ENCODE measurements at regions not wholly inside any gene's neighbourhood (a gene's known extent, or its start where the extent isn't known, plus 50 kb on each side); places are given as distances from the start of the nearest gene placed in this dataset.

- H2AK5ac ChIP-seq (ENCODE audit: insufficient read length, low read length), result no peak overlapping the region
- no peak overlapping the region for H2BK12ac ChIP-seq (ENCODE audit: insufficient read length, low read depth, low read length)
- no peak overlapping the region for H3K27ac Mint-ChIP-seq
- H3K27me3 ChIP-seq (ENCODE audit: insufficient read depth, low read length), result no peaks in the 10 kb centered on the region
- no peak overlapping the region for H3K23ac ChIP-seq (ENCODE audit: insufficient read length, low read depth, low read length)
- no peak overlapping the region for H3K27ac ChIP-seq (ENCODE audit: insufficient read length, low read depth, low read length)
- no peaks in the 10 kb centered on the region for H3K79me2 ChIP-seq (ENCODE audit: insufficient read depth, low read length)
- H3K14ac ChIP-seq (ENCODE audit: insufficient read depth, low read length), result no peak overlapping the region
- no peak overlapping the region for H4K5ac ChIP-seq (ENCODE audit: insufficient read length, low read depth, low read length)
- H3K56ac ChIP-seq (ENCODE audit: insufficient read length, low read depth, low read length), result no peak overlapping the region
- H4K20me1 ChIP-seq (ENCODE audit: control insufficient read depth, insufficient read depth, insufficient read length), result no peaks in the 10 kb centered on the region
- no peak overlapping the region for H4K91ac ChIP-seq (ENCODE audit: insufficient read length, low read depth, low read length)
- H3T11ph ChIP-seq (ENCODE audit: low read length), result no peak overlapping the region
- no peaks in the 10 kb centered on the region for H3K23me2 ChIP-seq (ENCODE audit: insufficient read length, low read depth, low read length, poor library complexity, severe bottlenecking)
- H2BK15ac ChIP-seq (ENCODE audit: low read depth, low read length), result no peak overlapping the region
- no peak for DNase-seq
- no peak overlapping the region for H2BK5ac ChIP-seq (ENCODE audit: insufficient read length, low read length)
- H3K9me3 ChIP-seq (ENCODE audit: control insufficient read depth, low read depth, low read length), result no peaks in the 10 kb centered on the region
- no peaks in the 10 kb centered on the region for H3K79me1 ChIP-seq (ENCODE audit: insufficient read depth, low read depth, low read length, poor library complexity, severe bottlenecking)
- WGBS (ENCODE audit: extremely low coverage, insufficient read length, low lambda C conversion rate), result no CpG with 5 or more reads among the region's 3 CpGs
- H2BK20ac ChIP-seq (ENCODE audit: low read depth, low read length, poor library complexity, severe bottlenecking), result no peak overlapping the region
- no peaks in the 10 kb centered on the region for H3K4me1 ChIP-seq (ENCODE audit: insufficient read depth, low read length)
- no peak for TF ChIP-seq CTCF (conservative IDR thresholded peaks at IDR 0.05)
- H3K36me3 Mint-ChIP-seq (ENCODE audit: insufficient read depth in 1 of 3, low read depth in 3 of 3), result no peaks in the 10 kb centered on the region
- H3K4me1 Mint-ChIP-seq, result 0 out of 4 replicates have a peak, but pooled peaks cover 0 to 3% of the 10 kb centered on the region in 2 experiments
- no peak overlapping the region for H3K4me2 ChIP-seq (ENCODE audit: insufficient read depth, insufficient read length, low read length)
- H3K27me3 Mint-ChIP-seq (ENCODE audit: low read depth), result no peaks in the 10 kb centered on the region
- H3K9me3 Mint-ChIP-seq, result no peaks in the 10 kb centered on the region
- H3K18ac ChIP-seq (ENCODE audit: insufficient read length, low read depth, low read length), result no peak overlapping the region
- no peak overlapping the region for H4K8ac ChIP-seq (replicated peaks; ENCODE audit: insufficient read length, low read depth, low read length)
- H2BK120ac ChIP-seq (ENCODE audit: low read depth, low read length, poor library complexity, severe bottlenecking), result no peak overlapping the region
- no peak overlapping the region for H3K4me3 Mint-ChIP-seq
- H3K4ac ChIP-seq (ENCODE audit: low read depth, low read length), result no peak overlapping the region
- H3K9ac ChIP-seq (ENCODE audit: extremely low read depth, insufficient read length, low read length), result no peak overlapping the region
- H2AFZ ChIP-seq (ENCODE audit: low read length), result no peak overlapping the region
Observed at GRCh38 chr3:103787164-103787871, 1352.5 kb downstream of the ZPLD1 start.
